ENCODE measurements at regions not wholly inside any gene's neighbourhood (a gene's known extent, or its start where the extent isn't known, plus 50 kb on each side); places are given as distances from the start of the nearest gene placed in this dataset.
"Not testable (repeated sequence)": the region's sequence is repeated elsewhere in the genome, so short reads cannot be mapped to it uniquely, and the experiment has no call there.

- Mint-ChIP-seq H3K4me3 (no peak overlapping the region), H3K27me3 (no peaks in the 10 kb centered on the region), H3K4me1 (peaks cover 0 to 9% (median 3%) of the 10 kb centered on the region in 3 donors), H3K9me3 (peaks cover 0 to 5% (median 0%) of the 10 kb centered on the region in 3 donors), H3K27ac (no peak overlapping the region), H3K36me3 (peaks cover 2% of the 10 kb centered on the region)
Measured at GRCh38 chr7:50251765-50252164, 52.8 kb upstream of the IKZF1 start.

- Mint-ChIP-seq H3K9me3 (peaks cover 4 to 17% (median 7%) of the 10 kb centered on the region in 3 donors), H3K27ac (no peak overlapping the region), H3K27me3 (no peaks in the 10 kb centered on the region), H3K36me3 (peaks cover 2% of the 10 kb centered on the region), H3K4me3 (no peak overlapping the region), H3K4me1 (peaks cover 0 to 3% (median 0%) of the 10 kb centered on the region in 3 donors)
Measured at GRCh38 chr7:50246551-50246950, 58.0 kb upstream of the IKZF1 start.

GRCh38 chr7:50242111-50242510 is 62.4 kb upstream of the IKZF1 start:
- not testable (repeated sequence) for H3K4me3 Mint-ChIP-seq, H3K27me3 Mint-ChIP-seq, H3K4me1 Mint-ChIP-seq, H3K27ac Mint-ChIP-seq, H3K36me3 Mint-ChIP-seq
- H3K9me3 Mint-ChIP-seq: peaks cover 4 to 13% (median 7%) of the 10 kb centered on the region in 3 donors

GRCh38 chr7:50240699-50241098 is 63.8 kb upstream of the IKZF1 start:
- H3K27ac Mint-ChIP-seq, H3K36me3 Mint-ChIP-seq, H3K4me1 Mint-ChIP-seq, H3K27me3 Mint-ChIP-seq, H3K9me3 Mint-ChIP-seq, H3K4me3 Mint-ChIP-seq: not testable (repeated sequence)

- no peak overlapping the region for H3K27ac Mint-ChIP-seq
- H3K36me3 Mint-ChIP-seq: no peaks in the 10 kb centered on the region
- no peak overlapping the region for H3K4me3 Mint-ChIP-seq
Measured at GRCh38 chr7:50229964-50230363, 74.6 kb upstream of the IKZF1 start.

GRCh38 chr7:50228148-50228547 is 76.4 kb upstream of the IKZF1 start:
- Mint-ChIP-seq H3K27me3 (no peaks in the 10 kb centered on the region), H3K4me1 (peaks cover 0 to 9% (median 9%) of the 10 kb centered on the region in 3 donors), H3K4me3 (peak overlapping the region in 1 of 4 donors; percentile 24), H3K9me3 (peaks cover 1 to 19% (median 12%) of the 10 kb centered on the region in 3 donors), H3K36me3 (no peaks in the 10 kb centered on the region), H3K27ac (no peak overlapping the region)

More at GRCh38 chr7:50229964-50230363, 74.6 kb upstream of the IKZF1 start:
- H3K4me1 Mint-ChIP-seq: peaks cover 0 to 9% (median 9%) of the 10 kb centered on the region in 3 donors
- peaks cover 1 to 19% (median 7%) of the 10 kb centered on the region in 3 donors for H3K9me3 Mint-ChIP-seq
- no peaks in the 10 kb centered on the region for H3K27me3 Mint-ChIP-seq

- Mint-ChIP-seq H3K36me3 (no peaks in the 10 kb centered on the region), H3K27ac (no peak overlapping the region), H3K27me3 (no peaks in the 10 kb centered on the region), H3K4me1 (peaks cover 0 to 9% (median 9%) of the 10 kb centered on the region in 3 donors), H3K9me3 (peaks cover 1 to 23% (median 12%) of the 10 kb centered on the region in 3 donors), H3K4me3 (peak overlapping the region in 1 of 4 donors; percentile 57)
Measured at GRCh38 chr7:50227726-50228125, 76.8 kb upstream of the IKZF1 start.

GRCh38 chr7:50226669-50227068 is 77.8 kb upstream of the IKZF1 start:
- no peak overlapping the region for H3K27ac Mint-ChIP-seq

GRCh38 chr7:50226145-50226544 is 78.4 kb upstream of the IKZF1 start:
- no peaks in the 10 kb centered on the region for H3K36me3 Mint-ChIP-seq
- peaks cover 2 to 35% (median 18%) of the 10 kb centered on the region in 3 donors for H3K9me3 Mint-ChIP-seq
- no peak overlapping the region for H3K27ac Mint-ChIP-seq
- H3K4me1 Mint-ChIP-seq: peaks cover 0 to 9% (median 9%) of the 10 kb centered on the region in 3 donors
- H3K4me3 Mint-ChIP-seq: no peak overlapping the region
- no peaks in the 10 kb centered on the region for H3K27me3 Mint-ChIP-seq

More at GRCh38 chr7:50226669-50227068, 77.8 kb upstream of the IKZF1 start:
- Mint-ChIP-seq H3K27me3 (no peaks in the 10 kb centered on the region), H3K4me3 (peak overlapping the region in 2 of 4 donors; percentile 8 to 67), H3K4me1 (peaks cover 0 to 9% (median 9%) of the 10 kb centered on the region in 3 donors), H3K36me3 (no peaks in the 10 kb centered on the region), H3K9me3 (peaks cover 2 to 32% (median 16%) of the 10 kb centered on the region in 3 donors)

GRCh38 chr7:50221433-50221832 is 83.1 kb upstream of the IKZF1 start:
- Mint-ChIP-seq H3K36me3 (peaks cover 3% of the 10 kb centered on the region), H3K27ac (no peak overlapping the region), H3K4me1 (peaks cover 3 to 5% (median 4%) of the 10 kb centered on the region in 3 donors), H3K9me3 (peaks cover 2 to 16% (median 10%) of the 10 kb centered on the region in 3 donors), H3K27me3 (no peaks in the 10 kb centered on the region), H3K4me3 (no peak overlapping the region)

- Mint-ChIP-seq H3K36me3 (peaks cover 3% of the 10 kb centered on the region), H3K27ac (no peak overlapping the region), H3K9me3 (peaks cover 2 to 16% (median 10%) of the 10 kb centered on the region in 3 donors), H3K4me1 (peaks cover 2 to 3% (median 3%) of the 10 kb centered on the region in 3 donors), H3K27me3 (no peaks in the 10 kb centered on the region), H3K4me3 (no peak overlapping the region)
Measured at GRCh38 chr7:50221028-50221427, 83.5 kb upstream of the IKZF1 start.

- peaks cover under 1 to 3% (median 2%) of the 10 kb centered on the region in 3 donors for H3K4me1 Mint-ChIP-seq
- peaks cover 3% of the 10 kb centered on the region for H3K36me3 Mint-ChIP-seq
- H3K9me3 Mint-ChIP-seq: peaks cover 2 to 16% (median 10%) of the 10 kb centered on the region in 3 donors
- H3K4me3 Mint-ChIP-seq: no peak overlapping the region
- H3K27ac Mint-ChIP-seq: no peak overlapping the region
- no peaks in the 10 kb centered on the region for H3K27me3 Mint-ChIP-seq
Measured at GRCh38 chr7:50220273-50220672, 84.2 kb upstream of the IKZF1 start.

GRCh38 chr7:50217821-50218281 is 86.7 kb upstream of the IKZF1 start:
- Mint-ChIP-seq H3K36me3 (peaks cover 3% of the 10 kb centered on the region), H3K4me1 (peaks cover 9 to 17% (median 12%) of the 10 kb centered on the region in 3 donors)

GRCh38 chr7:50217401-50217800 is 87.1 kb upstream of the IKZF1 start:
- Mint-ChIP-seq H3K27ac (no peak overlapping the region), H3K4me3 (no peak overlapping the region), H3K36me3 (peaks cover 3% of the 10 kb centered on the region), H3K9me3 (peaks cover 1 to 11% (median 4%) of the 10 kb centered on the region in 3 donors), H3K4me1 (peaks cover 13 to 21% (median 16%) of the 10 kb centered on the region in 3 donors), H3K27me3 (no peaks in the 10 kb centered on the region)

More at GRCh38 chr7:50217821-50218281, 86.7 kb upstream of the IKZF1 start:
- Mint-ChIP-seq H3K9me3 (peaks cover 2 to 14% (median 5%) of the 10 kb centered on the region in 3 donors), H3K27me3 (no peaks in the 10 kb centered on the region), H3K4me3 (no peak overlapping the region), H3K27ac (no peak overlapping the region)

GRCh38 chr7:50216626-50217025 is 87.9 kb upstream of the IKZF1 start:
- Mint-ChIP-seq H3K36me3 (peaks cover 4% of the 10 kb centered on the region), H3K9me3 (peaks cover 0 to 3% (median 1%) of the 10 kb centered on the region in 3 donors), H3K4me1 (peaks cover 14 to 23% (median 19%) of the 10 kb centered on the region in 3 donors), H3K27ac (no peak overlapping the region), H3K27me3 (no peaks in the 10 kb centered on the region), H3K4me3 (no peak overlapping the region)

- peaks cover 20 to 24% (median 21%) of the 10 kb centered on the region in 3 donors for H3K4me1 Mint-ChIP-seq
- H3K36me3 Mint-ChIP-seq: peaks cover 3% of the 10 kb centered on the region
- no peaks in the 10 kb centered on the region for H3K9me3 Mint-ChIP-seq
- no peak overlapping the region for H3K27ac Mint-ChIP-seq
- H3K4me3 Mint-ChIP-seq: peak overlapping the region in 1 of 4 donors; percentile 59
- H3K27me3 Mint-ChIP-seq: no peaks in the 10 kb centered on the region
Measured at GRCh38 chr7:50214771-50215170, 89.7 kb upstream of the IKZF1 start.
